ENCODE measurements at regions not wholly inside any gene's neighbourhood (a gene's known extent, or its start where the extent isn't known, plus 50 kb on each side); places are given as distances from the start of the nearest gene placed in this dataset.

DNA sequence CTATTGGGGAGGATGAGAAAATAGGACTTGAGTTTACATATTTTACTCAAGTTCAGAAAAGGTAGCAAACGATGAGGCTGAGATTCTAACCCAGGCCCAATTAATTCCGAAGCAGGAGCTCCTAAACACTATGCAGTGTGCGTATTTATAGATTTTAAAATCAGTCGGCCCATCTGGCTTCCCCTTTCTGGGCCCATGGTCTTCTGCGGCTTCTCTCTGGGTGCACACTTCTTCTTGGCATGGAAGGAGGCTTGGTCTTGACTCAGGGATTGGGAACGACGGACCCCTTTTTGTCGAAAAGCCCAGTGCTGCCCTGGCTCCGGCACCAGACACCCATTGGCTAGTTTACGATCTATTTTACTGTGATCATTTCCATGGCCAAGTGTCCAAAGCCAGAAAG, 1433.8 kb downstream of the BRD1 start:
- TF ChIP-seq, protein P1, sequence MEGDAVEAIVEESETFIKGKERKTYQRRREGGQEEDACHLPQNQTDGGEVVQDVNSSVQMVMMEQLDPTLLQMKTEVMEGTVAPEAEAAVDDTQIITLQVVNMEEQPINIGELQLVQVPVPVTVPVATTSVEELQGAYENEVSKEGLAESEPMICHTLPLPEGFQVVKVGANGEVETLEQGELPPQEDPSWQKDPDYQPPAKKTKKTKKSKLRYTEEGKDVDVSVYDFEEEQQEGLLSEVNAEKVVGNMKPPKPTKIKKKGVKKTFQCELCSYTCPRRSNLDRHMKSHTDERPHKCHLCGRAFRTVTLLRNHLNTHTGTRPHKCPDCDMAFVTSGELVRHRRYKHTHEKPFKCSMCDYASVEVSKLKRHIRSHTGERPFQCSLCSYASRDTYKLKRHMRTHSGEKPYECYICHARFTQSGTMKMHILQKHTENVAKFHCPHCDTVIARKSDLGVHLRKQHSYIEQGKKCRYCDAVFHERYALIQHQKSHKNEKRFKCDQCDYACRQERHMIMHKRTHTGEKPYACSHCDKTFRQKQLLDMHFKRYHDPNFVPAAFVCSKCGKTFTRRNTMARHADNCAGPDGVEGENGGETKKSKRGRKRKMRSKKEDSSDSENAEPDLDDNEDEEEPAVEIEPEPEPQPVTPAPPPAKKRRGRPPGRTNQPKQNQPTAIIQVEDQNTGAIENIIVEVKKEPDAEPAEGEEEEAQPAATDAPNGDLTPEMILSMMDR (IDR thresholded peaks at IDR 0.05): no peak
- TF ChIP-seq POLR2A (IDR thresholded peaks at IDR 0.05): no peak

Measured in adrenal gland (tissue), 5 donors.